Esophagus muscularis mucosa (tissue), 4 donors: ENCODE measurements at regions not wholly inside any gene's neighbourhood (a gene's known extent, or its start where the extent isn't known, plus 50 kb on each side); places are given as distances from the start of the nearest gene placed in this dataset.

Experiments
- EP300 ChIP-seq: sonication (generic); formaldehyde crosslinking; IDR thresholded peaks from one replicate; pipeline ENCODE4 v1.6.1; 2017; ENCODE audit warnings: antibody characterized with exemption
- POLR2A ChIP-seq: fragments of 450-650 bp; IDR thresholded peaks from one replicate; pipeline ENCODE4 v1.6.1; 2017; ENCODE audit warnings: antibody characterized with exemption, moderate library complexity, mild to moderate bottlenecking, low read depth
- POLR2AphosphoS5 ChIP-seq, 2 donors: sonication (generic); formaldehyde crosslinking; IDR thresholded peaks; one replicate each; pipeline ENCODE4 v1.6.1; 2017; ENCODE audit warnings: antibody characterized with exemption in 2 of 2
- TF ChIP-seq, protein P1 (sequence below), 3 experiments: fragments of 200-600 bp in 2 of 3; fragments of 450-650 bp in 1 of 3; sonication (generic) in 2 of 3; IDR thresholded peaks; one replicate each; pipeline ENCODE4 v1.5.1; 2017 to 2019; ENCODE audit warnings: antibody characterized with exemption in 3 of 3, mild to moderate bottlenecking in 2 of 3, moderate library complexity in 1 of 3

DNA sequence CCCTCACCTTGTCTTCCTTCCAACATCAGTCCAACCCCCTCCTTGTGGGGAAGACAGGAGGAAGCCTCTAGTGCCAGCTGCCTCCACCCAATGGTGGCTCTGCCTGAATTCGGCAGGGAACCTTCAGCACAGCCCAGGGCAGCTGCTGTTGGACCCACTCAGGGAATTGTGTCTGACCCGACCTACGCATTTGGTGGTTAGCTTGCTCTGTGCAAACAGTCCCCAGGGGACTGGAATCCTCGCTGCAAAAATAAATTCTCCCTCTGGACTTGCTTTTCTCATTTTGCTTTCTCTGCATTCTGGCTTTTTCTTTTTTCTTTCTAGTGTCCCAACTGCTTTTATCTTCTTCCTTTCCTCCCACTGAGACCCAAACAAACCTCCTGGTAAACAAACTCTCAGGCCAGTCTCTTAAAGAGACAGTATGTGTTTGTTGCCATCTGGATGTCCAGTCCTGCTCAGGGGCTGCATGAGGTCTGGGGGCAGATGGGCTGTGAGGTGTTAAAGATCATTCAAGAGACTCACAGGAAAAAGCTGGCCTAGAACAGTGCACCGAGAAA lies 137.7 kb upstream of the HAAO start:
- TF ChIP-seq, protein P1, sequence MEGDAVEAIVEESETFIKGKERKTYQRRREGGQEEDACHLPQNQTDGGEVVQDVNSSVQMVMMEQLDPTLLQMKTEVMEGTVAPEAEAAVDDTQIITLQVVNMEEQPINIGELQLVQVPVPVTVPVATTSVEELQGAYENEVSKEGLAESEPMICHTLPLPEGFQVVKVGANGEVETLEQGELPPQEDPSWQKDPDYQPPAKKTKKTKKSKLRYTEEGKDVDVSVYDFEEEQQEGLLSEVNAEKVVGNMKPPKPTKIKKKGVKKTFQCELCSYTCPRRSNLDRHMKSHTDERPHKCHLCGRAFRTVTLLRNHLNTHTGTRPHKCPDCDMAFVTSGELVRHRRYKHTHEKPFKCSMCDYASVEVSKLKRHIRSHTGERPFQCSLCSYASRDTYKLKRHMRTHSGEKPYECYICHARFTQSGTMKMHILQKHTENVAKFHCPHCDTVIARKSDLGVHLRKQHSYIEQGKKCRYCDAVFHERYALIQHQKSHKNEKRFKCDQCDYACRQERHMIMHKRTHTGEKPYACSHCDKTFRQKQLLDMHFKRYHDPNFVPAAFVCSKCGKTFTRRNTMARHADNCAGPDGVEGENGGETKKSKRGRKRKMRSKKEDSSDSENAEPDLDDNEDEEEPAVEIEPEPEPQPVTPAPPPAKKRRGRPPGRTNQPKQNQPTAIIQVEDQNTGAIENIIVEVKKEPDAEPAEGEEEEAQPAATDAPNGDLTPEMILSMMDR (IDR thresholded peaks at IDR 0.05), result no peak
- no peak for TF ChIP-seq POLR2A
- TF ChIP-seq POLR2AphosphoS5 (IDR thresholded peaks at IDR 0.05), result no peak
- no peak for TF ChIP-seq EP300
